WTC11 (cell line): ENCODE measurements at regions not wholly inside any gene's neighbourhood (a gene's known extent, or its start where the extent isn't known, plus 50 kb on each side); places are given as distances from the start of the nearest gene placed in this dataset.

Experiments
- ATAC-seq: fragments of 200-7000 bp; cut with Tn5 transposase; 2 replicates; pipeline ENCODE4 v1.10.0; 2021; ENCODE audit warnings: mild to moderate bottlenecking, moderate library complexity
- CTCF ChIA-PET: fragments of 300-600 bp; sonication (Branson Sonifier 250); formaldehyde crosslinking; loops from one replicate; lab custom pipeline; 2021; ENCODE audit warnings: antibody characterized with exemption; lab: Charles Lee
- POLR2A ChIA-PET: fragments of 350-600 bp; sonication (Branson Sonifier 250); formaldehyde crosslinking; loops from one replicate; lab custom pipeline; 2021; ENCODE audit warnings: antibody characterized with exemption; lab: Charles Lee
- DNase-seq: peaks from one replicate; pipeline ENCODE4 v3.0.0; 2021; ENCODE audit warnings: low spot score
- H3K27ac Mint-ChIP-seq: 2 replicates; pipeline ENCODE4 v1.8.0; 2021; ENCODE audit warnings: mixed read lengths
- H3K27me3 Mint-ChIP-seq: 2 replicates; pipeline ENCODE4 v1.8.0; 2021; ENCODE audit warnings: low read depth, mild to moderate bottlenecking, moderate library complexity, mixed read lengths
- H3K36me3 Mint-ChIP-seq: 2 replicates; pipeline ENCODE4 v1.8.0; 2021; ENCODE audit warnings: mixed read lengths
- H3K4me1 Mint-ChIP-seq: 2 replicates; pipeline ENCODE4 v1.8.0; 2022; ENCODE audit warnings: mixed read lengths
- H3K4me3 Mint-ChIP-seq: 2 replicates; pipeline ENCODE4 v1.8.0; 2021; ENCODE audit warnings: mild to moderate bottlenecking, moderate library complexity, mixed read lengths
- H3K9me3 Mint-ChIP-seq: 2 replicates; pipeline ENCODE4 v1.8.0; 2021; ENCODE audit warnings: mixed read lengths
- CDX4 ChIP-seq: fragments of 250-450 bp; sonication (Bioruptor Pico); IDR thresholded peaks from 2 replicates; pipeline ENCODE4 v1.9.0; 2021; ENCODE audit warnings: moderate library complexity, mild to moderate bottlenecking, inconsistent platforms, borderline replicate concordance
- ESRRA ChIP-seq: sonication (generic); formaldehyde crosslinking; IDR thresholded peaks from 2 replicates; pipeline ENCODE4 v1.8.1; 2022; ENCODE audit warnings: mild to moderate bottlenecking, missing genetic modification reagents, borderline replicate concordance
- GABPB1 ChIP-seq: sonication (generic); formaldehyde crosslinking; IDR thresholded peaks from 2 replicates; pipeline ENCODE4 v1.8.1; 2023; ENCODE audit warnings: mild to moderate bottlenecking, missing genetic modification reagents
- MAX ChIP-seq: sonication (generic); formaldehyde crosslinking; IDR thresholded peaks from 2 replicates; pipeline ENCODE4 v1.8.0; 2022; ENCODE audit warnings: mild to moderate bottlenecking, missing genetic modification reagents
- MXD4 ChIP-seq: fragments of 250-450 bp; sonication (Bioruptor Pico); IDR thresholded peaks from 2 replicates; pipeline ENCODE4 v1.8.0; 2021; ENCODE audit warnings: mild to moderate bottlenecking, moderate library complexity, borderline replicate concordance
- NFATC4 ChIP-seq: fragments of 250-450 bp; sonication (Bioruptor Pico); IDR thresholded peaks from 2 replicates; pipeline ENCODE4 v1.9.0; 2021; ENCODE audit warnings: mild to moderate bottlenecking
- NR3C1 ChIP-seq: sonication (generic); formaldehyde crosslinking; conservative IDR thresholded peaks from 2 replicates; pipeline ENCODE4 v1.8.1; 2023; ENCODE audit warnings: low read depth, mild to moderate bottlenecking, missing genetic modification reagents
- TEAD1 ChIP-seq: sonication (generic); formaldehyde crosslinking; IDR thresholded peaks from 2 replicates; pipeline ENCODE4 v1.8.0; 2022; ENCODE audit warnings: mild to moderate bottlenecking, missing genetic modification reagents
- USF2 ChIP-seq: sonication (generic); formaldehyde crosslinking; IDR thresholded peaks from 2 replicates; pipeline ENCODE4 v1.8.1; 2023; ENCODE audit warnings: mild to moderate bottlenecking, missing genetic modification reagents, moderate library complexity
- ZNF425 ChIP-seq: fragments of 250-450 bp; sonication (Bioruptor Pico); conservative IDR thresholded peaks from 2 replicates; pipeline ENCODE4 v1.9.0; 2021; ENCODE audit warnings: mild to moderate bottlenecking
- TF ChIP-seq, protein P1 (sequence below): sonication (generic); formaldehyde crosslinking; conservative IDR thresholded peaks from 2 replicates; pipeline ENCODE4 v1.8.1; 2023; ENCODE audit warnings: mild to moderate bottlenecking, low read depth, missing genetic modification reagents, moderate library complexity

DNA sequence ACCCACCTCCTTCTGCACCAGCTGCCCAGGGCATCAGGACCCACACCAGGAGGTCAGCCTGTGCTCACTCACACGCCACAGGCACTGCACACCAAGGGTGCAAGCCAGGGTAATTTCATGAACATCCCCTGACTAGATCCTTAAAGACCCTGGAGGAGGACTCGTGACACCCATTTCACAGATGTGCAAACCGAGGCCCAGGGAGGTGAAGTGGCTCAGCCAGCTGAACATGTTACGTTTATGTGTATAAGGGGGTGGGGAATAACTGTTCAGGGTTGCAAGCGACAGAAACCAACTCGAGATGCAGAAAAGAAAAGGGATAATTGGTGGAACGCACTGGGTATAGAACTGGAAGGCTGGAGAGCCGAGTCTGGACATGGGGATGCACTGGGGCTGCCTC is 138.1 kb upstream of the FOXF1 start:
- Mint-ChIP-seq H3K27ac (no peak overlapping the region), H3K9me3 (peaks cover 17% of the 10 kb centered on the region), H3K4me1 (peaks cover 25% of the 10 kb centered on the region), H3K36me3 (peaks cover 8% of the 10 kb centered on the region)
- ATAC-seq = no peak
- CTCF ChIA-PET = no interaction called here
- no peak for TF ChIP-seq MXD4 (CRISPR knock-in tag)
- TF ChIP-seq USF2 (CRISPR knock-in tag) = no peak
- TF ChIP-seq, all 79 proteins: peak for 0
- no peak overlapping the region for H3K4me3 Mint-ChIP-seq
- no peak for DNase-seq
- POLR2A ChIA-PET = no interaction called here
- no peaks in the 10 kb centered on the region for H3K27me3 Mint-ChIP-seq

GRCh38 chr16:86373276-86373901 is 136.9 kb upstream of the FOXF1 start:
- DNase-seq (no peak), ATAC-seq (no peak)
- Mint-ChIP-seq H3K36me3 (peaks cover 8% of the 10 kb centered on the region), H3K27ac (no peak overlapping the region), H3K4me3 (no peak overlapping the region), H3K9me3 (peaks cover 17% of the 10 kb centered on the region), H3K27me3 (no peaks in the 10 kb centered on the region), H3K4me1 (peaks cover 13% of the 10 kb centered on the region)
- TF ChIP-seq ZNF425 (CRISPR knock-in tag) (no peak), MAX (CRISPR knock-in tag) (no peak), NFATC4 (CRISPR knock-in tag) (no peak), ESRRA (CRISPR knock-in tag) (no peak), GABPB1 (CRISPR knock-in tag) (no peak), TEAD1 (CRISPR knock-in tag) (no peak), CDX4 (CRISPR knock-in tag) (no peak)
- TF ChIP-seq, protein P1, sequence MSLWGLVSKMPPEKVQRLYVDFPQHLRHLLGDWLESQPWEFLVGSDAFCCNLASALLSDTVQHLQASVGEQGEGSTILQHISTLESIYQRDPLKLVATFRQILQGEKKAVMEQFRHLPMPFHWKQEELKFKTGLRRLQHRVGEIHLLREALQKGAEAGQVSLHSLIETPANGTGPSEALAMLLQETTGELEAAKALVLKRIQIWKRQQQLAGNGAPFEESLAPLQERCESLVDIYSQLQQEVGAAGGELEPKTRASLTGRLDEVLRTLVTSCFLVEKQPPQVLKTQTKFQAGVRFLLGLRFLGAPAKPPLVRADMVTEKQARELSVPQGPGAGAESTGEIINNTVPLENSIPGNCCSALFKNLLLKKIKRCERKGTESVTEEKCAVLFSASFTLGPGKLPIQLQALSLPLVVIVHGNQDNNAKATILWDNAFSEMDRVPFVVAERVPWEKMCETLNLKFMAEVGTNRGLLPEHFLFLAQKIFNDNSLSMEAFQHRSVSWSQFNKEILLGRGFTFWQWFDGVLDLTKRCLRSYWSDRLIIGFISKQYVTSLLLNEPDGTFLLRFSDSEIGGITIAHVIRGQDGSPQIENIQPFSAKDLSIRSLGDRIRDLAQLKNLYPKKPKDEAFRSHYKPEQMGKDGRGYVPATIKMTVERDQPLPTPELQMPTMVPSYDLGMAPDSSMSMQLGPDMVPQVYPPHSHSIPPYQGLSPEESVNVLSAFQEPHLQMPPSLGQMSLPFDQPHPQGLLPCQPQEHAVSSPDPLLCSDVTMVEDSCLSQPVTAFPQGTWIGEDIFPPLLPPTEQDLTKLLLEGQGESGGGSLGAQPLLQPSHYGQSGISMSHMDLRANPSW (CRISPR knock-in tag) = no peak
- CTCF ChIA-PET = no interaction called here
- POLR2A ChIA-PET = no interaction called here

- Mint-ChIP-seq H3K9me3 (peaks cover 17% of the 10 kb centered on the region), H3K36me3 (peaks cover 8% of the 10 kb centered on the region), H3K4me1 (peaks cover 11% of the 10 kb centered on the region), H3K27me3 (no peaks in the 10 kb centered on the region), H3K27ac (no peak overlapping the region), H3K4me3 (no peak overlapping the region)
- DNase-seq = no peak
- TF ChIP-seq NR3C1 (no peak), USF2 (CRISPR knock-in tag) (peak; percentile 19; the same call in 1 of the 2 replicates)
- POLR2A ChIA-PET = no interaction called here
- CTCF ChIA-PET = no interaction called here
- no peak for ATAC-seq
Observed at GRCh38 chr16:86374603-86375130, 135.7 kb upstream of the FOXF1 start.
